GM18951 (cell line): ENCODE measurements at regions not wholly inside any gene's neighbourhood (a gene's known extent, or its start where the extent isn't known, plus 50 kb on each side); places are given as distances from the start of the nearest gene placed in this dataset.

ENCODE experiments used
- POLR2A ChIP-seq: IDR thresholded peaks from 4 replicates; pipeline ENCODE4 v1.6.1; 2011; ENCODE audit warnings: mild to moderate bottlenecking; ENCODE audit not compliant: insufficient read length, insufficient read depth; ENCODE audit errors: extremely low read depth
- in situ Hi-C: fragments of 300-500 bp; cut with MboI; formaldehyde crosslinking; loops from one replicate; pipeline ENCODE4 v1.12.0; 2022; ENCODE audit warnings: low sequenced_read_pairs, mixed read lengths, inconsistent platforms; ENCODE audit not compliant: unreplicated experiment

GRCh38 chr17:77733576-77734296 lies 224.8 kb upstream of the TNRC6C start:
- in situ Hi-C loops = no loop called here
- TF ChIP-seq POLR2A = no peak

- in situ Hi-C loops = no loop called here
- TF ChIP-seq POLR2A = no peak
Measured at GRCh38 chr17:77734371-77735080, 224.0 kb upstream of the TNRC6C start.

- TF ChIP-seq POLR2A = no peak
- in situ Hi-C loops = no loop called here
Measured at GRCh38 chr17:77735081-77735565, 223.4 kb upstream of the TNRC6C start.

DNA sequence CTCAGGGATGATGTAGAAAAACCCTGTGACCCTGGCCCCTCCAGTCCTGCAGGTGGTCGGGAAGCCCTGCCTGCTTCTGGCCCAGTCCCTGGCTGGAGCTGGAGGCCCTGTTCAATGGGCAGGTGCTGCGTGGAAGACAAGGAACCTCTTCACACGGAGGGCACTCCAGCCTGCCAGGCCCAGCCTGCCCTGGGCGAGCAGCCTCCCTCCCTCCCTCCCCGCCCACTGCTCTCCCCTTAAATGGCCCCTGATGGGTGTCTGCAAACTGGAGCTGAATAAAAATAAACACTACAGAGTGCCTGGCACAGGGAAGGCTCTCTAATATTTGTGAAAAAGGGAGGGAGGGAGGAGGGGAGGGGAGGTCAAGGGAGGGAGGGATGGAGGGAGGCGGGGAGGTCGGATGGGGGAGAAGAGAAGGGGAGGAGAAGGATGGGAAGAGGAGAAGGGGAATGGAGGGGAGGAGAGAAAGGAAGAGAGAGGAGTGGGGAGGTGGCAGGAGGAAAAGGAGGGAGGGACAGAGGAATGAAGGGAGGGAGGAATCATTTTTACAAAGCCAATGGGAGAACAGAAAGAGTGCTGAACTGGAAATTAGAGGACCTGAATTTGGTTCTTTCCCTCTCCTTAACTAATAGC lies 222.8 kb upstream of the TNRC6C start:
- in situ Hi-C loops = no loop called here
- TF ChIP-seq POLR2A = no peak

DNA sequence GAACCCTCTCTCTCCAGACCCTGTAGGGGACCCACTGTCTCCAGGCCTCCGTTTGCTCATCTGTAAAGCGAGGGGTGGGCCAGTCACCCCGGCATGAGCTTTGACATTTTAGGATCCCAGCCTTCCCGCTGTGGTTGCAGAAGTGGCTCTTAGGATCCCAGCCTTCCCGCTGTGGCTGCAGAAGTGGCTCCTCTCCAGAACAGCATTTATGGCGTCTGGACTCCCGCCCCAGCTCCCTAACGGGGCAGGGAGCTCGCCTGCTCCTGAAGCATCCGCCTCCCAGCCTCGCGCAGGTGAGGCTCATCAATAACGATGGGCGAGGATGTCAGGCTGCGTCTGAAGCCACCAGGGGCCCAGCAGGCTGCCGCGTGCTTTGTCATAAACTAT lies 222.3 kb upstream of the TNRC6C start:
- in situ Hi-C loops = no loop called here
- no peak for TF ChIP-seq POLR2A

DNA sequence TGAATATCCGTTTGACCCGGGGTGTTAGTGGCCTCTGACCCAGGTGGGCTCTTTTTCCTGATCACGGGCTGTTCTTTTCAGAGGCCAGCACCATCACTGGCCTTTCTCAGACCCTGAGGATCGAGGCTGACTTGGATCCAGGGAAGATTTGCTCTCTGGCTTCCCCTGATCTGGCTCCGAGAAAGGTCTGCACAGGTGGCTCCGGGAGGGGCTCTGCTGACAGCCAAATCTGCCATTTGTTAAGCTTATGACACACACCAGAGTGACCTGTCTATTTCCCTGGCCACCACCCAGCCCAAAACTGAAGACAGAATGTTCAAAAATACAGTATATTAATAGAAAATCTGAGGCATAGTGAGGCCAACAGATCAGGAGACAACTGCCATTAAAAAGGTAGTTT lies 221.8 kb upstream of the TNRC6C start:
- in situ Hi-C loops = no loop called here

DNA sequence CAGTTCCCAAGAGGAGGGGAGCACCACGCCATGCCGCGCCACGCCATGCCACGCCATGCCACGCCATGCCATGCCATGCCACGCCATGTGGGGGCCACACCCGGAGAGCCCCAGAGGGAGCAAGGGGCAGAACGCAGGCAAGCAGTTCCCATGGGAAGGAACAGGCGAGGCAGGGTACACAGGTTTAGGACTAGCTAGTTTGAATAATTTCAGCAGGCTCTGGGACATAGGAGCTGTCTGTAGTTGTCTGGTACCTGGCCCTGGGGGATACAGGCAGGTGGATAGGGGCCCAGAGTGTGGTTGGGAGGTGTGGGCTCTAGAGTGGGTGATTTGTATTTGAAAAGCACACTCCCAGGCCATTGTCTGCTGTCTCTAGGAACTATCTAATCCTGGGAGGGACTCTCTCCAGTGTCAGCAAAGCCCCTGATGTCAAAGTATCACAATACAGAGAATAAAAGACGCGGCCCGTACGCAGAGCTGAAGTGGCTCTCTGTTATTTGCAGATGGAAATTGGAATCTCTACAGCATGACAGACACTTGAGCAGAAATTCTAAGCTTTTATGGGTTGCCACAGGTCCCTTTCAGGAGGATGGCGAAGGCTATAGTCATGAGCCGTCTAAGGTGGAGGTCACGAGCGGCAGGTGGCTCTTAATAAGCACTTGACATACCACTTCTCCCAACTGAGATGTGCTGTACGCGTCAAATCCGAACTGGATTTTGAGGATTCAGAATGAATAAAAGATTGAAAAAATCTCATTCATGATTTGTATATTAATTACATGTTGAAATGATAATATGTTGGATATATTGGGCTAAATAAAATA lies 220.8 kb upstream of the TNRC6C start:
- in situ Hi-C loops = no loop called here
- no peak for TF ChIP-seq POLR2A

More for the DNA sequence above, 221.8 kb upstream of the TNRC6C start:
- no peak for TF ChIP-seq POLR2A

DNA sequence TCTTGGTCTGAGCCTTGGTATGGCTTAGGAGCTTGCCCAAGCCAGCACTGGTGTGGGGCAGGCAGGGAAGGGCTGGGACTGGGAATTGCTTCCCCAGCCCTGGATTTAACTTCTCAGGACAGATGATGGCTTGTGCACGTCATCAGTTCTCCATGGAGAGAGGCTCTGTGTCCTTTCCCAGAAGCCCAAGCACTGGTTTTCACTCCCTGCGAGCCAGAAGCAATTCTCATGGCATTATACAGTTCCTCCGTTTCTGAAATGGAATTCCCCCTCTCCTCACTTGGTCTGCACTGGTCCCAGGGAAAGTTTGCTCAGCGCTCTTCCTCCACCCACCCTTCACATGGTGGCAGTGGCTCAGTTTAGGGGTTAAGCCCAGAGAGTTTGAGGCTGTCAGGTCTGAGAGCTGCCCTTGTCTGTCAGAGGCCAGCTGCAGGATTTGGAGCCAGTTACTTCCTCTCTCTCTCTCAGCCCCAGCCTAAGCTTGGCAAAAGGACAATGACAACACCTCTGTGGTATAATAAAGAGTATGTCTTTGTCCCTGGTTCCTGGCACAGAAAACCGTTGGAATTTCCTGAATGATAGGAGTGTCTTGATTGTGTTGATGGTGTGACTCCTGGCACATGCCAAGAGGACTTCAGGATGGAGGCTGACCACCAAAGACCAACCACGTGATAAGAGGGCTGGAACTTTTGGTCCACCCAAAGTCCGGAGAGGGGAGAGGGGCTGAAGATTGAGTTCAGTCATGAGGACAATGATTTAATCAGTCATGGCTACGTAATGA lies 219.6 kb upstream of the TNRC6C start:
- in situ Hi-C loops = no loop called here
- TF ChIP-seq POLR2A = no peak

GRCh38 chr17:77740481-77740880 lies 218.0 kb upstream of the TNRC6C start:
- TF ChIP-seq POLR2A = no peak

GRCh38 chr17:77741109-77741508 lies 217.4 kb upstream of the TNRC6C start:
- in situ Hi-C loops = no loop called here
- no peak for TF ChIP-seq POLR2A

More at GRCh38 chr17:77740481-77740880, 218.0 kb upstream of the TNRC6C start:
- in situ Hi-C loops = no loop called here

DNA sequence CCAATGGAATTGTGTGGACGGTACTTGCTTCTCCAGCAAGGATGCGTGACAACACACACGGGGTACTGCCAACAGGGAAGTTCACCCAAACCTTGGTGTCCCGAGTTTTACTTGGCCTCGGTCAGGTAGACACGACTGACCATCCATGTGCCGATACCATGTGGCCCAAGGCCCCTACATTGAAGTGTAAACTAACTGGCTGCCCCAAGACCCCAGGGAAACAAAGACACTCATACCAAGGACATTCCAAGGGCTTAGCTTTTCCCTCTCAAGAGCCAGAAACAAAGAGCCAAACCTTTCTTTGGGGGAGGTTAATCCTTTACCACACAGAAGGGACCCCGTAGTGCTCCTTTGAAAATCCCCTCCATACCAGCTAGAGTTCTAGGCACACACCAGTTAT lies 215.9 kb upstream of the TNRC6C start:
- no peak for TF ChIP-seq POLR2A
- in situ Hi-C loops = no loop called here
